Bone marrow (tissue), 2 donors: ENCODE measurements at regions not wholly inside any gene's neighbourhood (a gene's known extent, or its start where the extent isn't known, plus 50 kb on each side); places are given as distances from the start of the nearest gene placed in this dataset.
"Not testable (repeated sequence)": the region's sequence is repeated elsewhere in the genome, so short reads cannot be mapped to it uniquely, and the experiment has no call there.

ENCODE experiments used
- DNase-seq, 2 donors: peaks; one replicate each; lab custom pipeline; 2025; lab: John Stamatoyannopoulos, UW

DNA sequence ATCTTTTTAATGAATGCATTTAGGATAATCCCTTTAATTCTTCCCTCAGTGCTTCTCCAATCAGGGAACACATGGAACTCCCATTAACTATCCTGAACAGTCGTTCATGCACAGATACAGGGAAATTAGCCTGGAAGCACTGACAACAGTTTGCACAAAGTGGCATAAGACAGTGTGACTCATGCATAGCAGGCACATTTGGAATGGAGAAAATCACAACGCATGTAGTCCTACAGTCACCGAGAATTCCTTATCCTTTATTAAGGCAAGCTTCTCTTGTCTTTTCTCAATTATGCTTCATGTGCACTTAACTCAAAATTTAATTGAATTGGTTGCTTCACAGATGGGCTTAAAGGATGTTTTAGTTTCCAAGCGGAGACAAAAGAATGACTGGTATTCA lies 155.0 kb upstream of the CRBN start:
- no peak for DNase-seq

- no peak for DNase-seq
These were observed 154.1 kb upstream of the CRBN start for GRCh38 chr3:3333571-3333970.

DNA sequence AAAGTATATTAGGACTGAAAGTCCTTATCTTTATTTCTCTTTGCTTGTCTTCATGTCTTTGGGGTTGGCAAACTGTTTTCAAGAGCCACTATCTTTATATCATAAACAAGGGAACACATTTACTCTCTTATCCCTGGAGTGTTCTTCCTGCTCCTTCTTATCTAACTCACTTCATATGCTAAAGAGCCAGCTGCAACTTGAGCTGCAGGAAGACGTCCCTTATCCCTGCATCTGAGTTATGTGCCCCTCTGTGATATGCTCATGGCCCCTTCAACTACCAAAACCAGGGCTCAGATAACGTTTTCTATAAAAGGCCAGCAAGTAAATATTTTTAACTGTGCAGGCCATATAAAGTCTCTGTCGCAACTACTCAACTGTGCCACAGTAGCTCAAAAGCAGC lies 137.0 kb upstream of the CRBN start:
- DNase-seq = no peak

- no peak for DNase-seq
These were observed 136.4 kb upstream of the CRBN start for GRCh38 chr3:3315846-3316245.

DNA sequence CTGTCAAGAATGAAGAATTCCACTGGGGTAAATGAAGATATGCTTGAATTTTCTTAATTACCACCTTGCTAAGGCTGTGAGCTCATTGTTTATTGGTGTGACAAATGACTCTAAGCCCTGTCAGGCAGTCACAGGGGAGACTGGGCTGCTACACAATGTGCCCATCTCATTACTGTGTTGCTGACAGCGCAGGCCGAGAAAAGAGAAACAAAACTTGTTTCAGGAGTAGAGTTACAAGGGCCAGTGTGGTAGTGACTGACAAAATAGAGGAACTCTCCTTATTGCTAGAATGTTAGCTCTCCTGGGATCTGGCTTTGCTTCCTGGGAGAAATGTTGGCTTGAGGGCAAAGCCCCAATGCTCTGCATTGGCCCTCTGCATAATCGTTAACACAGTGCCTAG lies 130.4 kb upstream of the CRBN start:
- peak in 1 of 2 donors; percentile 41 for DNase-seq

GRCh38 chr3:3308809-3309208 lies 129.3 kb upstream of the CRBN start:
- DNase-seq = no peak

- DNase-seq = peak in 1 of 2 donors; percentile 96
These were observed 128.0 kb upstream of the CRBN start for GRCh38 chr3:3307491-3307890.

GRCh38 chr3:3305841-3306240 lies 126.3 kb upstream of the CRBN start:
- no peak for DNase-seq

DNA sequence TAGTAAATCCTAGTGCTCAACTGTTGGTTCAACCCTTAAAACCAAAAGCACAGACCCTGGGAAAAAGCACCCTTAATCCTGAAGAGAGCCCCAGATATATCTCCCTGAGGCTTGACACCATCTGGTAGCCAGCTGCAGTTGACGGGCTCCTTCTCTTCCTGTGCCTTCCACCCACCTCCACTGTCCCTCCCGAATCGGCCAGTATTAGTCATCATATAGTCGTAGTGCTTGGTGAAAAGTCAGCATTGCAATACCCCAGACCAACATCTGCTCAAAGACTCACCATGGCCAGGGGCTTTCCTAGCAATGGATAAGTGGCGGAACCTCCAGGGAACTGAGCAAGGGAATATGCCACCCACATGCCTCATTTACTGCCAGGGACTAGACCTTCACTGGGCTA lies 125.6 kb upstream of the CRBN start:
- DNase-seq = peak in 1 of 2 donors; percentile 91

DNA sequence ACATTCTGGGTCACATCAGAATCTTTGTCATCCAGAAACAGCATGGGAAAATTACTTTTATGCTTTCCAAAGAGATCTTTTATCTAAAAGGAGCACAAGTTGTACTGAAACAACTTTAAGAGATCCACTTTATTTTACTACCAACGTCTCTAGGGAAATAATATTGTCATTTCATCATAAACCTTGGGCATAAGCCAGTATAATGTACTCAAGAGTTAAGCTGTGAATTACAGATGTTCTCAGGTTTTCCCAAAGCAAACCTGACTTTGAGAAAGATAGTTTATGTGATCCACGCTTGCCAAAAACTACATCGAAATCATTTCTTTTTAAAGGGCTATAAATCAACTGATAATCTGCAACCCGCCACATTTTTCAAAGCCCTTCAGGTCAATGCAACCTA lies 124.1 kb upstream of the CRBN start:
- DNase-seq = no peak

- no peak for DNase-seq
These were observed 123.5 kb upstream of the CRBN start for GRCh38 chr3:3302964-3303363.

DNA sequence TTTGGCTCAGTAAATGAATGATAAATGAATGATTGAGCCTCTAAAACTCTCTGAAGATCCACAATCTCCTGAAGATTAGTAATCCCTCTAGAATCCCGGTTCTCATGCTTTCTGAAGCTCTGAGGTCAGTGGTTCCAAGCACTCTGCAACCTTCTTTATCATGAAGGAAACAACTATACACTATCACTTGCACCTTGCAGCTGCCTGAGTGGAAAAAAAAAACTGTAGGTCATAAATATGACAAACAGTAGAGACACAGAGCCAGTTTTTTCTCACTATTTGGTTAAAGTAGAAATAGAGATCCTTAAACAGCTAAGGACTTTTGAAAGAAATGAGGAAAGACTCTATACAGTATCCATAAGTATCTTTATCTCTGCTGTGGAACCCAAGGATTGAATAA lies 122.0 kb upstream of the CRBN start:
- no peak for DNase-seq

GRCh38 chr3:3296979-3297381 lies 117.5 kb upstream of the CRBN start:
- peak in 1 of 2 donors; percentile 40 for DNase-seq

DNA sequence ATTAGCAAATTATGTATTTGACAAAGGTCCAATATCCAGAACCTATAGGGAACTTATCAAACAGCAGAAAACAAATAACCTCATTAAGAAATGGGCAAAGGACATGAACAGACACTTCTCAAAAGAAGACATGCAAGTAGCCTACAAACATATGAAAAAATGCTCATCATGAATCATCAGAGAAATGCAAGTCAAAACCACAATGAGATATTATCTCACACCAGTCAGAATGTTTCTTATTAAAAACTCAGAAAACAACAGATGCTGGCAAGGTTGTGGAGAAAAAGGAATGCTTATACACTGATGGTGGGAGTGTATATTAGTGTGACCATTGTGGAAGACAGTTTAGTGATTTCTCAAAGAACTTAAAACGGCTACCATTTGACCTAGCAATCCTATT lies 116.1 kb upstream of the CRBN start:
- DNase-seq = peak in 1 of 2 donors; percentile 28

GRCh38 chr3:3291756-3292283 lies 112.3 kb upstream of the CRBN start:
- DNase-seq = not testable (repeated sequence)

DNA sequence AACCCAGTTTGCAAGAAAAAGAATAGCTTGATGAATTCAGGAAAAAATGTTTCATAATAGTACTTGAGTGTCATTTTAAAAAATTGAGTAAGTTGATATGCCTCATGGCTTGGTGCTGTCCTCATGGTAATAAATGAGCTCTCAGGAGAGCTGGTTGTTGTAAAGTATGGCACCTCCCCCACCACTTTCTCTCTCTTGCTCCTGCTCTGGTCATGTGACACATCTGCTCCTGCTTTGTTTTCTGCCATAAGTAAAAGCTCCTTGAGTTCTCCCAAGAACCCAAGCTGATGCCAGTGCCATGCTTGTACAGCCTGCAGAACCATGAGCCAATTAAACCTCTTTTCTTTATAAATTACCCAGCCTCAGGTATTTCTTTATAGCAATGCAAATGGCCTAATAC lies 108.8 kb upstream of the CRBN start:
- no peak for DNase-seq

- no peak for DNase-seq
These were observed 106.5 kb upstream of the CRBN start for GRCh38 chr3:3286014-3286413.

GRCh38 chr3:3281024-3281423 lies 101.5 kb upstream of the CRBN start:
- no peak for DNase-seq

DNA sequence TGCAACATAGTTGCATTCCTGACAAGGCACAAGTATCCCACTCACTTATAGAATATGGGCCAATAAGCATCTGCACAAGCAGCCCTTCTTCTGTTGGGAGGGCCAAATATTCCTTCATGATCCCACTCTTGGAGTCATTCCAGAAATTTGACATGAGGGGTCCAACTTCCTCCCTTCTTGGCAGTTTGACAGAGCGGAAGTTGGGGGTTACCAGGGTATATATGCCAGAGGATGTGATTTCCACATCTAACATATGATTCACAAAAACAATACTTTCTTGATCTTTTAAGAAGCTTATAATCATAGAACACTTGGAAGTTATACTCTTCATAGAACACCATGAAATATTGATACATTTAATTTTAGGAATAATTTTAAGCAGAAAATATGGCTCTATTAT lies 100.9 kb upstream of the CRBN start:
- no peak for DNase-seq

DNA sequence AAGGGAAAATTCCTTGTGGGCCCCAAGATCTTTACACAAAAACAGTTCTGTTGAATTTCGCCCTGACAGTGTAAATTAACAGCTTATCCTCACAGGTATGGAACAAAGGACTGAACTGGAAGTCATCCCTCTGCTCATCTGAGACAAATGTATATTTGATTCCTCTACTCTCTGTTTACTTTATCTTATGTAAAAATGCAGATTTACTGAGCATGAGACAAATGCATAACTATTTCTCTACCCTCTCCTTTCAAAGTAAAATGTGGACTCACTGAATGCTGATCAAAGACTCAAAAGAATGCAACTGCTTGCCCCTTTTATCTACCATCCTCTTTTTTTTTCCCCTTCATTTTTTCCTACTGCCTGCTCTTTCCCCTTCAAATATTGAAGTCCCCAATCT lies 98.6 kb upstream of the CRBN start:
- no peak for DNase-seq

DNA sequence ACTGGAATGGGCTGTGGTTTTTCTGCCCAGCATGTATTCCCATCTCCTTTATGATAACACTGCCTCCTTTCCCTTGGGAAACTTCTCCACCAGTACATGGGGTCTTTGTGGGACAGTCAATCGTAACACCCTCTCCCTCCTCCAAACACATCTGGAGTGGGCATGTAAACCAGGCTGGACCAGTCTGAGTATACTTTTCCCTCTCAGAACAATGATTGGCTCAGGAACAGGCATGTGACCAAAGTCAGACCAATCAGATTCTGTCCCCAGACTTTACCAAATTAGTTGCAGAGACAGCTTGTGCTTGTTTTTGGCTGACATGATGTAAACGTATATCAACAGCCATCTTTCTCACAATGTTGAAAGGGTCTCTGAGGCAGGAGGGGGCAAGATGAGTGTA lies 97.1 kb upstream of the CRBN start:
- no peak for DNase-seq

GRCh38 chr3:3264796-3265195 lies 85.3 kb upstream of the CRBN start:
- no peak for DNase-seq

GRCh38 chr3:3260870-3261269 lies 81.4 kb upstream of the CRBN start:
- no peak for DNase-seq

GRCh38 chr3:3259181-3259580 lies 79.7 kb upstream of the CRBN start:
- DNase-seq = no peak

DNA sequence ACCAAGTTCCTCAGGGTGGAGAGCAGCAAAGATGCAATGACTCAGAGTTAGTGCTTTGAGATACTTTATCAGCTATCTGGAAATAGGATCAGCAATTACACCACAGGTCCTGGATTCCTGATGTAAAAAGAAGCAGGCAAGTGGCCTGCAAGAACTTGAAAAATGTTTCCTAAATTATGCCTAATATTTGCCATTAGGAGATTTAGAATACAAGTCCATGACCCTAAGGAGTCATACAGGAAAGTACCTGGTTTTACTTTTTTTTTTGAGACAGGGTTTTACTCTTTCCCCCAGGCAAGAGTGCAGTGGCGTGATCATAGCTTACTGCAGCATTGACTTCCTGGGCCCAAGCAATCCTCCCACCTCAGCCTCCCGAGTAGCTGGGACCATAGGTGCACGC lies 78.8 kb upstream of the CRBN start:
- DNase-seq = no peak
